Stimulated activated naive CD8-positive, alpha-beta T cell treated with anti-CD3 and anti-CD28 coated beads, Interleukin-15, amount 100 ng/mL, for 72 hours (primary cell): ENCODE measurements at regions not wholly inside any gene's neighbourhood (a gene's known extent, or its start where the extent isn't known, plus 50 kb on each side); places are given as distances from the start of the nearest gene placed in this dataset.

Experiments used
- ATAC-seq: fragments of 150-1000 bp; cut with Tn5 transposase; 2 replicates; pipeline ENCODE4 v1.10.0; 2021; ENCODE audit warnings: mild to moderate bottlenecking, moderate library complexity
- DNase-seq, 2 donors: peaks; one replicate each; pipeline ENCODE4 v3.0.0; 2021 to 2022
- H3K27ac Mint-ChIP-seq, 2 donors: one replicate each; pipeline ENCODE4 v1.8.0; 2022; ENCODE audit warnings: mild to moderate bottlenecking in 2 of 2, mixed read lengths in 2 of 2, moderate library complexity in 2 of 2
- H3K27me3 Mint-ChIP-seq: one replicate; pipeline ENCODE4 v1.8.0; 2022; ENCODE audit warnings: mixed read lengths
- H3K4me1 Mint-ChIP-seq: one replicate; pipeline ENCODE4 v1.8.0; 2022; ENCODE audit warnings: mild to moderate bottlenecking, mixed read lengths
- H3K4me3 Mint-ChIP-seq, 2 donors: one replicate each; pipeline ENCODE4 v1.8.0; 2022; ENCODE audit warnings: mild to moderate bottlenecking in 2 of 2, mixed read lengths in 2 of 2, moderate library complexity in 1 of 2
- H3K9me3 Mint-ChIP-seq, 2 donors: one replicate each; pipeline ENCODE4 v1.8.0; 2022; ENCODE audit warnings: mixed read lengths in 2 of 2

DNA sequence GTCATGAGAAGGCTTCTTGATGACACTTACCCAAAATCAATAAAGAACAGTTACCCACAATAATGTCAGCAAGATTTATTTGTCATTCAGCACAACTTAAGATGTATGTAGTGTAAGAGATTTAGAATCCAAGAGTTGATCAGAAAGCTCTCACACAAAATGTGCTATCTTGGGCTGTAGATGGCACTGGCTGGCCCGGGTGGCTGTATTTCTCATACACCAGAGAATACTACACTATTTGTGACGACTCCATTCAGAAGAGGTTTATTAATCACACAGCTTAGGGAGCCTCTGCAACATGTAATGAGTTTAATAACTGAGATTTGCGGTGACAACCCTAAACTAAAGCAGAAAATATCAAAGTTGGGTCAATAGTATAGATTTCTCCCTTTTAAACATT, 530.4 kb upstream of the KLHL29 start:
- no peaks in the 10 kb centered on the region for H3K4me1 Mint-ChIP-seq
- peaks cover 0 to 15% of the 10 kb centered on the region in 2 donors for H3K9me3 Mint-ChIP-seq
- DNase-seq (no peak), ATAC-seq (no peak)
- H3K27ac Mint-ChIP-seq, result no peak overlapping the region
- H3K27me3 Mint-ChIP-seq, result no peaks in the 10 kb centered on the region
- H3K4me3 Mint-ChIP-seq, result no peak overlapping the region

DNA sequence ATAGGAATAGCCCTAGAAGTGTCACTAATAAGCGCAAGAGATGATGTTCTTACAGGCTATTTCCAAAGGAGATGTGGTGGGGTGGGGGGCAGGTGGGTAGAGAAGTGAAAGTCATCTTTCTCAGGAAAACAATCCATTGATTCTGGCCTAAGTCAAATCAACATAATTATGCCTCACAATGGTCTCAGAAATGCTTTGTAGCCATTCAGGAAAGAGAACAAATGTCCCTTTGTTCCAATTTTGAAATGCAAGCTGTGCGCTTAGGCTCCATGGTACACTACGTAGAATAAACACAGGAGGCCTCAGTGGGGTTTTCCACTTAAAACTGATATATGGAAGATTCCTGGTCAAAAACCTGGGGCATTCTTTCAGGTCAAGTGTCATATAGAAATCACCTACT, 529.9 kb upstream of the KLHL29 start:
- H3K27ac Mint-ChIP-seq, result no peak overlapping the region
- no peaks in the 10 kb centered on the region for H3K27me3 Mint-ChIP-seq
- H3K4me1 Mint-ChIP-seq, result no peaks in the 10 kb centered on the region
- peaks cover 0 to 12% of the 10 kb centered on the region in 2 donors for H3K9me3 Mint-ChIP-seq
- ATAC-seq (no peak), DNase-seq (no peak)
- no peak overlapping the region for H3K4me3 Mint-ChIP-seq

DNA sequence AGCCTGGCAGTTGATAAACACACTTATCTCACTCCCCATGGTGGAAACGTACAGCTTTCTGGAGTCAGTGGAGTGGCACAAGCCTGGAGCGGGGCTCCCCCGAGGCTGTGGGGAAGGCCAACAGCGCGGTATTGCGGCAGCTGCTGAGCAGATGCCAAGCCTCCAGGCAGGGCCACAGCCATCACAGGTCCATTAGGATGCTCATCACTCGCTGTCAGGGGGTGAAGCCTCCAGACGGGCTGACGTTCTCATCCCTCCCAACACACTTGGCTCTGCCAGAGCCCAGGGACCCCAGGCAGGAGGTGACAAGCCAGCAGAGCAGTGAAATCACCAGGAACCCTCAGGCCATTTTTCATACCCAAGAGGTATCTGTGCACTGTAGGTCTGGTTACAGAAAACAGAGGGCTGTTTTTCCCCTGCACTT, 529.2 kb upstream of the KLHL29 start:
- no peak overlapping the region for H3K4me3 Mint-ChIP-seq
- H3K9me3 Mint-ChIP-seq, result peaks cover 0 to 11% of the 10 kb centered on the region in 2 donors
- DNase-seq, result no peak
- no peak for ATAC-seq
- no peaks in the 10 kb centered on the region for H3K27me3 Mint-ChIP-seq
- no peak overlapping the region for H3K27ac Mint-ChIP-seq
- H3K4me1 Mint-ChIP-seq, result no peaks in the 10 kb centered on the region

DNA sequence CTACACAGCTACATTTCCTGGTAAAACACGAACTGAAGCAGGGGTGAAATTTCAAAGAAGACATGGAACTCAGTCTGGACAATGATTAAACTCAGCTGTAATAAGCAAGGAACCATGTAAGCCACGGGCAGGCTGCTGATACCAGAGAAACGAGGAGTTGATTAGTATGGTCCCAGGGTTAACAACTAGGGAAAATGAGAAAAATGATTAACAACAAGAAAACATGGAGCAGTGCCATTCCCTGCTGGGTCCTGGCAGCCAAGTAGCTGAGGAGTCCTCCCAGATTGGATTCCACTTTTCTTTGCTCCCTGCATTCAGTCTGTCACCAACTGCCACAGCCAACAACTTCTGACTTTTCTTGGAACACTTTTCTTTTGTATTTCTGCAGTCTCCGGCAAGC, 517.0 kb upstream of the KLHL29 start:
- no peaks in the 10 kb centered on the region for H3K4me1 Mint-ChIP-seq
- DNase-seq, result no peak
- no peak for ATAC-seq
- H3K9me3 Mint-ChIP-seq, result no peaks in the 10 kb centered on the region
- H3K4me3 Mint-ChIP-seq, result no peak overlapping the region
- no peak overlapping the region for H3K27ac Mint-ChIP-seq
- H3K27me3 Mint-ChIP-seq, result no peaks in the 10 kb centered on the region

DNA sequence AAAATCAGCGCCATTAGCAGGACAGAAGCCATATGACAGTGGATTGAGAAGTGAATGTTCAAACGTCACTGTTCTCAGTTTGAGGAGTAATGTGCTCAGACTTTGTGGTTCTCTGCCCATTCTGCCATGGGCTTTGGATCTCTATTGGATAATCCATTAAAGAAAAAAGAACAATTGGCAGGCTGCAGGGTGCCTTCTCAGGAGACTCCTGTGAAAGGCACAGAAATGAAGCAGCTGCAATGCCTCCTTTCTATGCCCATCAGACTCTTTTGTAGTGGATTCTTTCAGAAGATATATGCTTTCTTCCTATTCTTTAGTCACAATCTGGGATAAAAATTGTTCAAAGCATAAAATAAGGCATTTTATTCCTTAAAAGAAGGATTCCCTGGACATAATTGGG, 506.9 kb upstream of the KLHL29 start:
- H3K4me3 Mint-ChIP-seq, result no peak overlapping the region
- H3K4me1 Mint-ChIP-seq, result no peaks in the 10 kb centered on the region
- DNase-seq, result no peak
- ATAC-seq, result no peak
- H3K9me3 Mint-ChIP-seq, result peaks cover 0 to 4% of the 10 kb centered on the region in 2 donors
- no peaks in the 10 kb centered on the region for H3K27me3 Mint-ChIP-seq
- no peak overlapping the region for H3K27ac Mint-ChIP-seq

DNA sequence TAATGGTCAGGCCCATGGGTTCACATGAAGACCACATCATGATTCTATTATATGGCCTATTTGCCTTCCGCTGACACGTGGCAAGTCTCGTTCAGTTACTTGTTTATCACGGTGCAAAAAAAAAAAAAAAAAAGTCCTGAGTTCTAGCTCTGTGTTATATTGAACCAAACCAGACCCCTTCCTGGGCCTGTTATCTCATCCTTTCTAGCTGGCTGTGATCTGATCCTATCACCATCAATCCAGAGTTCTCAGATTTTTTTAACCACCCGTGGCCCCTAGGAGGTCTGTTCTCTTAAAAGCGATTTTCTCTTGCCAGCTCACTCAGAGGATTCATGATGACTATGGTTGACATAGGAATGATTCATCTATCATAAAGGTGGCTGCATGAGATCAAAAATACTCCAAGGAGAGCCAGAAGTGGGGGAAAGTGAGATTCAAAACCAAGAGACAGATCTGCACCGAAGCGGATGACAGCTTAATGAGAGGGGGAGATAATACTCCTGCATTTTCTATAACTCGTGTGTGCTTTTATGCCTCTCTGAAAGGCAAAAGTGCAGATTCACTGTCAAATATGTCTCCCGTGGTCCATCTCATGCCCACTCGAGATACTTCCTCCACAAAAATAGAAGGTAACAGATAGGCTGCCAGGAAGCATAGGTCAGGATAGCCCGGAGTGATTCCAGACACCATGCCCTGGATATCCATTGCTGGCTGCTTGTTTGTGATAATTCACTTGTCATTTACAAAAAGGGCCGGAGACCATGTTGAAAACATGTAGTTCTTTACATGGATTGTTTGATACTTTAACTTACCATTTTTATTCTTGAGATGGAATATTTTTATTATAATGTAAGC, 505.7 kb upstream of the KLHL29 start:
- ATAC-seq (no peak), DNase-seq (no peak)
- Mint-ChIP-seq H3K4me1 (no peaks in the 10 kb centered on the region), H3K27me3 (no peaks in the 10 kb centered on the region), H3K27ac (no peak overlapping the region), H3K4me3 (no peak overlapping the region), H3K9me3 (peaks cover 0 to 6% of the 10 kb centered on the region in 2 donors)

DNA sequence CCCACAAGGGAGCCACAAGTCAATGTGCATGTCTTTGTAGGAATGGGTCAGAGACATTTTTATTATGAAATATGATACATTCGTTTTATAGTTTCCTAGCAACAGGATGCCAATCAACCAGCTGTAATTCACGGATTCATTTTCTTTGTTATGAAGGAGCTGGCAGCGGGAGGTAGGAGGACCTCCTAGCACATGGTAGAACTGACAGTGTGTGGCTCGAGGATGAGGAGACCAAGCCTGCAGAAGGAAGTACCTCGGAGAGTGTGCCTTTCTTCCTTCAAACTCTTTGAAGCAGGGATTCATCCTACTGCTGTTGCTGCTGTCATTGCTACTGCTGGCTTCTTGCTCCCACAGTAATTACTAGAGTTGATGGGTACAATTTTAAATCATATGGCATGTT, 504.8 kb upstream of the KLHL29 start:
- Mint-ChIP-seq H3K27me3 (no peaks in the 10 kb centered on the region), H3K27ac (no peak overlapping the region), H3K4me3 (no peak overlapping the region), H3K4me1 (no peaks in the 10 kb centered on the region), H3K9me3 (peaks cover 0 to 6% of the 10 kb centered on the region in 2 donors)
- ATAC-seq, result no peak
- DNase-seq, result no peak

DNA sequence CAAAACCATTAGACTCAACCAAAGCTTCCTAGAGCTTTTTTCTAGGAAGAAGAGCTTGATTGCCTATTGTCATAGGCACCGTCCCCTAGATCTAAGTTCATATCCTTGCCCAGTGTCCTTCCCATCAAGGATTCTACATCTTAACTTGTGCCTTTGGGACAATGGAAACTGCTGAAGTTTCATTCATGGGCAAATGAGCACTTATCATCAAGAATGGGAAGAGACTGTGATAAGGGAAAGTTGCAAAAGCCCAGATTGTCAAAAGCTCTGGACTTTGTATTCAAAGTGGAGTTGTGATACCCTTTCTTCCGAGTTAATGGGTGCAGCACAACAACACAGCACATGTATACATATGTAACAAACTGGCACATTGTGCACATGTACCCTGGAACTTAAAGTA, 503.0 kb upstream of the KLHL29 start:
- no peaks in the 10 kb centered on the region for H3K27me3 Mint-ChIP-seq
- H3K4me3 Mint-ChIP-seq, result no peak overlapping the region
- no peak overlapping the region for H3K27ac Mint-ChIP-seq
- no peak for DNase-seq
- no peak for ATAC-seq
- H3K9me3 Mint-ChIP-seq, result peaks cover 0 to 6% of the 10 kb centered on the region in 2 donors
- H3K4me1 Mint-ChIP-seq, result no peaks in the 10 kb centered on the region

DNA sequence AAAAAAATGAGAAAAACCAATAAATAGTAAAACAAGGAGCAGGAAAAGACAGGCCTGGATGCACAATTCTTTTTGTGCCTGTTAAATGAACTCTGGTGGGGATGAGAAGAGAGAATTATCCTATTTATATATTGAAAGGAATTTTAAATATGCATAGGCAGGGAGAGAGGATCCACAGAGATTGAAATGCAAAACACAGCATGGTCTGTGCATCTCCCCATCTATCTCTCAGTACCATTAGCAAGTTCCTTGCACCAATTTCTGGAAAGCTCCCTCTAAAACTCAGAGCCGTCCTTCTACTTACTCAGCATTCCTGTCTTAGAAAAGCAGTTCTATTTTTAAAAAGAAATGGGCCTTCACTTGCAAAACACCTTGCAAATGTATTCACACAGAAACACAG, 502.3 kb upstream of the KLHL29 start:
- H3K4me1 Mint-ChIP-seq, result no peaks in the 10 kb centered on the region
- no peak overlapping the region for H3K4me3 Mint-ChIP-seq
- H3K27me3 Mint-ChIP-seq, result no peaks in the 10 kb centered on the region
- H3K9me3 Mint-ChIP-seq, result peaks cover 0 to 6% of the 10 kb centered on the region in 2 donors
- peak overlapping the region in 1 of 2 donors; percentile 65 for H3K27ac Mint-ChIP-seq
- DNase-seq, result no peak
- ATAC-seq, result no peak

DNA sequence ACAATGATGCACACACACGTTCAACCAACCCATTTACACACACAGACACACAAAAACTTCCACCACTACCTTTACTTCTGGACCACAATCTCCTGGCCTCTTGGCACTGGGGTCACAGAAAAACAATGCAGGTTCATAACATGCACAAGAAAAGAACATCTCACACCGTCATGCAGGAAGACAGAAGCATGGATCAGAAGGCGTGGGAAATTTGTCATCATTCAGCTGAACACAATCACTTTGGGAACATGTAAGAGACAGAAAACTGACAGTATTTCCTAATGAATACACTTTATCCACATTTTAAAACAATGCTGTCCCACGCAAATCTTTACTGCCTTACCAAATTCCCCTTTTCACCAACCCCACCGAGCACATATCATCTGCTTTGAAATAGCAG, 501.9 kb upstream of the KLHL29 start:
- H3K27me3 Mint-ChIP-seq, result no peaks in the 10 kb centered on the region
- H3K9me3 Mint-ChIP-seq, result peaks cover 0 to 6% of the 10 kb centered on the region in 2 donors
- ATAC-seq, result no peak
- H3K4me3 Mint-ChIP-seq, result no peak overlapping the region
- no peaks in the 10 kb centered on the region for H3K4me1 Mint-ChIP-seq
- H3K27ac Mint-ChIP-seq, result no peak overlapping the region
- no peak for DNase-seq

DNA sequence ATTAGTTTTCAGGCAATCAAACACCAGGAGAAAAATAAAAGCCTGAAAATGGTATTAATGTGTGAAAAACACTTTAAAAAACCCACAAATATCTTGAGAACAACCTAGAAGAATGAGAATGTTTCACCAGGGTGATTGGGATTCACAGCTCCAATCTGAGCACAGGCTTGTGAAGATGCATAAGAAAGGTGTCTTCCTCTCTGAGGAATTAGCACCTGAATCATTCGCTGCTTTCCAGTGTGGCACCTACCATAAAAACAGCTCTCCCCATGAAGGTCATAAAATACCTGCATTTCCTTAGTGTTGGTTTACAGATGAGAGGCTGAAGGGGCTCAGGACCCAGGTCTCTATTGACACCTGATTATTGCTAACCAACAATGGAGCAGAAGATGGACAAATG, 499.7 kb upstream of the KLHL29 start:
- peaks cover 0 to 6% of the 10 kb centered on the region in 2 donors for H3K9me3 Mint-ChIP-seq
- H3K4me3 Mint-ChIP-seq, result no peak overlapping the region
- DNase-seq, result no peak

DNA sequence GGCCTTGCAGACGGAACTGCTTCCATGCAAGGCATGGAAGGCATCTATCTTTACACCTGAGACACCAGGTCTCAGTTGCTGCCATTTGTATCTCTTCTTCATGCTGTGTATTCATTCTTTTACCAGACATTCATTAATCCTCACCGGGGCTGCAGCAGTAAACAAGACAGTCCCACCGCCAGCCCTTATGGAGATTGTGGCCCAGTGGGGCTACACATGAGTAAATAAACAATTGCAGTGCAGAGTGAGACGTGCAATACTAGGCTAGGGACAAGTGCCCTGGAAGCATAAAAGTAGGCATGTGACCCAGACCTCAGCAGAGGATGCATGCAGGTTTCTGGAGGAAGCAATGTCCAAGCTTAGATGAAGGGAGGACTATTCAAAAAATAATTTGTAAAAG, 497.6 kb upstream of the KLHL29 start:
- DNase-seq (no peak), ATAC-seq (no peak)
- peaks cover 0 to 6% of the 10 kb centered on the region in 2 donors for H3K9me3 Mint-ChIP-seq
- no peaks in the 10 kb centered on the region for H3K4me1 Mint-ChIP-seq
- no peaks in the 10 kb centered on the region for H3K27me3 Mint-ChIP-seq
- no peak overlapping the region for H3K4me3 Mint-ChIP-seq
- H3K27ac Mint-ChIP-seq, result no peak overlapping the region

More for the DNA sequence above, 499.7 kb upstream of the KLHL29 start:
- Mint-ChIP-seq H3K27ac (no peak overlapping the region), H3K4me1 (no peaks in the 10 kb centered on the region), H3K27me3 (no peaks in the 10 kb centered on the region)
- no peak for ATAC-seq

DNA sequence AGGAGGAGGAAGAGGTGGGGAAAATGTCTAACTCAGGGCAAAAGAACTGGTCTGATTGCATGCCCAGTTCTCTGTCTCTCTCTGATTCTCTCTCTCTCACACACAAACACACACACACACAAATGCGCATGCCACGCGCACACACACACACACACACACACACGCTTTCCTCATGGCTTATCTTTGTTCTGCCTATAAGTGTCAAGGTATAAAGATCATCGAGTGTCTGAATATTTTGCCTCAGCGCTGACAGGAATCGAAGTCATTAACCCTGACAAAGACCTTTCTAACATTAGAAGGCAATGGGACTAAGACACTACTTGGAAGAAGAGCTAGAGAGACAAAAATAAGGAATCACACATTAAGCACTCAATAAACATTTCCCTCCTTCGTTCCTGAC, 497.1 kb upstream of the KLHL29 start:
- Mint-ChIP-seq H3K9me3 (peaks cover 0 to 5% of the 10 kb centered on the region in 2 donors), H3K27me3 (no peaks in the 10 kb centered on the region)
- no peak for ATAC-seq

DNA sequence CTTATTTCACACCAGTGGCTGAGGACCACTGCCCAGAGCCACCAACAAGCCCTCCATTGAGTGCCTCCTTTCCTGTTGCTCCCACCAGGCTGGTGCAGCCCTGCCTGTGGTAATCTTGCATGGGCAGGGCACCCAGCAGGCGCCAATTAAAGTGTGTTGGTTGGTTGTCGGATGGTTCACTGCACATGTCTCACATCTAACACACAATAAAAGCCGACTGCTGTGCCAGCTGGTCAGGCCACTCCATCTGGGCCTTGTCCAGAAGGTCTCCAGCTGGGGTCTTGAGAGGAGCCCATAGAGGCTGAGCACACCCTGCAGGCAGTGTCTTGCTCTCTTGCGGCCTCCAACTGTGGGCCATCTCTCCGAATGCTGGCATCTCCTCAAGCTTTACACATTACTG, 494.8 kb upstream of the KLHL29 start:
- no peaks in the 10 kb centered on the region for H3K27me3 Mint-ChIP-seq
- no peaks in the 10 kb centered on the region for H3K9me3 Mint-ChIP-seq
- no peak overlapping the region for H3K4me3 Mint-ChIP-seq
- no peak for DNase-seq
- no peaks in the 10 kb centered on the region for H3K4me1 Mint-ChIP-seq
- no peak overlapping the region for H3K27ac Mint-ChIP-seq
- no peak for ATAC-seq

More for the DNA sequence above, 497.1 kb upstream of the KLHL29 start:
- Mint-ChIP-seq H3K4me1 (no peaks in the 10 kb centered on the region), H3K27ac (no peak overlapping the region), H3K4me3 (no peak overlapping the region)
- DNase-seq, result no peak

DNA sequence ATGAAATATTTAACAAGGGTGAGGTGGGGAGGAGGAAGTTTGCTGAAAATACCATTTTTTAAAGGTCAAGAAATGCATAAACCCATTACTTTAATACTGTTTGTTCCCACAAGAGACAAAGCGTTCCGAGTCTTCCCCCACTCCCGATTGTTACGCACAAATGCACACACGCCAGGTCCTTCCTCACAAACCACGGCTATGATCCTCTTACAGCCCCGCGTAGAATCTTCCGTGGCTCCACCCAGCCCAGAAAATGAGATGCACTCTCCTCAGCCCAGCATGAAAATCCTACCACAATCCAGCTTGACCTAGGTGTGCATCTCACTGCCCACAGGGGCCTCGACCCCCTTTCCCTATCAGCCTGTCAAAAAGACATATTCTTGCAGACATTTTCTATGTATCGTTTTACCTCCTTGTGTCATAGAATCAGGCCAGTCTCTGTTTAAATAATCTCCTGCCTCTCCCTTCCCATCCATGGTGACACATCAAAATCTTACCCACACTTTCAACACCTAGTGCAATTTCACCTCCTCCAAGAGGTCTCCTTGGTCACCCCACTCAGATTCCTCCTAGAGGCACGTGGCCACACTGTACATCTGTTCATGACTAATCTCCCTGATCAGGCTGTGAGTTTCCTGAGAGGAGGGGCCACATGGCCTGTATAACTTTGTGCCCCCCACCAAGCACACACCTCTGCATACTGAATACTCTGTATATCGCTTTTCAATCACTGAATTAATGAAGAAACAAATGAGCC, 491.0 kb upstream of the KLHL29 start:
- Mint-ChIP-seq H3K4me1 (no peaks in the 10 kb centered on the region), H3K4me3 (no peak overlapping the region), H3K27me3 (no peaks in the 10 kb centered on the region), H3K9me3 (no peaks in the 10 kb centered on the region), H3K27ac (no peak overlapping the region)
- DNase-seq, result no peak
- no peak for ATAC-seq

DNA sequence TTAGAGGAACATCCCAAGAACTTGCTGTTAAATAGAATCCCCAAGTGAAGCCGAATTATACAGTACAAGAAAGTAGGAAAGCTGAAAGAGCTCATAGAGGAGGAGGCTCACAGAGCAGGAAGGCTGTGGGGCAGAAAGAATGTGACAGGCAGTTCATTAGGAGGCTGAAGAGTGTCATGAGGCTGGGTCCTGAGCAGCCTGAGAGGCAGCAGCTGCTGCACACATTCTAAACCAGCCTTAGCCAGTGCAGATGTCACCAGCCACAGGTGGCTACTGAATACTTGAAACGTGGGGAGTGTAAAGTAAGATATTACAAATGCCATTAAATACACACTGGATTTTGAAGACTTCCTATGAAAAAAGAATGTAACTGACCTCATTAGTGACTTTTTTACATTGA, 490.2 kb upstream of the KLHL29 start:
- ATAC-seq, result no peak
- Mint-ChIP-seq H3K27me3 (no peaks in the 10 kb centered on the region), H3K27ac (no peak overlapping the region), H3K9me3 (no peaks in the 10 kb centered on the region), H3K4me1 (no peaks in the 10 kb centered on the region), H3K4me3 (no peak overlapping the region)
- DNase-seq, result no peak
